GM18951 (cell line): ENCODE measurements at regions not wholly inside any gene's neighbourhood (a gene's known extent, or its start where the extent isn't known, plus 50 kb on each side); places are given as distances from the start of the nearest gene placed in this dataset.

ENCODE experiments used
- POLR2A ChIP-seq: IDR thresholded peaks from 4 replicates; pipeline ENCODE4 v1.6.1; 2011; ENCODE audit warnings: mild to moderate bottlenecking; ENCODE audit not compliant: insufficient read length, insufficient read depth; ENCODE audit errors: extremely low read depth
- in situ Hi-C: fragments of 300-500 bp; cut with MboI; formaldehyde crosslinking; loops from one replicate; pipeline ENCODE4 v1.12.0; 2022; ENCODE audit warnings: low sequenced_read_pairs, mixed read lengths, inconsistent platforms; ENCODE audit not compliant: unreplicated experiment

DNA sequence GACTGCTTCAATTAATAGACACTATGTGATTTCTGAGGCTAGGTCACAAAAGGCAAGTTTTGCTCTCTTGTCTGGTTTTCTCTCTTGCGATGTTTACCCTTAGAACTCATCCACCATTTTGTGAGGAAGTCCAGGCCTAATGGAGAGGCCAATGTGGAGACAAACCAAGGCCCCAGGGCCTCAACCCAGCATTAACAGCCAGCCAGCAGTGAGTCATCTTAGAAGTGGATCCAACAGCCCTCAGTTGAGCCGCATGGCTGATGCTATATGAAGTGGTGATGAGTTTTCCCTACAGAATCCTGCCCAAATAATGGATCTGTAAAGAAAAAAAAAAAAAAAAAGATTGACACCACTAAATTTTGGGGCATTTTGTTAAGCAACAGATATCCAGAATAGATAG lies 95.1 kb downstream of the DNTTIP2 start:
- TF ChIP-seq POLR2A: no peak
- in situ Hi-C loops: no loop called here

DNA sequence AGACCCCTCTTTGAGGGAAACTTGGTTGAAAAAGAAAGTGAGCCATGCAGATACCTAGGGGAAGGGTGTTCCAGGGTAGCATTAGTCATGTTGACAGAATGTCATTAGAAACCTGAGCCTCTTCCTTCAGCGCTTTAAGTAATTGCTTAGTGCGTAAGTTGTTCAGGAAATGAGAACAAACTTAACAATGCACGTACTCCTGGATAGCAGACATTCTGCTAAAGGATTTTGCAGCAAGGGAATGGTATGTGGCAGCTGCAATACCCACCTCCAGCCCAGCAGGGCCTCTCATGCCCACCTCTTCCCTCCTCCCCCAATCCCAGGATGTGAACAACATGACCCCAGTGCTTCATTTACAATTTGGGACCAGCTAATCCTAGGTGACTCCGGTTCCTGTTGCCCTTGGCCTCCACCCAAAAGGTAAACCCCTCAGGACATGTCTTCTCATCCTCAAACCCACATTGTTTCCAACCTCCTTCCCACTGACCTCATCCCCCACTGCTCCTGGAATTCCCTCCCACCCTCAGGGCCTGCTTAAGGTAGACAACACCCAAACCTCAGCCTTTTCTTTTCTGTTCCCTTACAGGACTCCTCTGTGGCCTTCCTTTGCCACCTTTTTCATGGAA lies 98.0 kb upstream of the BCAR3 start:
- TF ChIP-seq POLR2A: no peak
- in situ Hi-C loops: no loop called here

DNA sequence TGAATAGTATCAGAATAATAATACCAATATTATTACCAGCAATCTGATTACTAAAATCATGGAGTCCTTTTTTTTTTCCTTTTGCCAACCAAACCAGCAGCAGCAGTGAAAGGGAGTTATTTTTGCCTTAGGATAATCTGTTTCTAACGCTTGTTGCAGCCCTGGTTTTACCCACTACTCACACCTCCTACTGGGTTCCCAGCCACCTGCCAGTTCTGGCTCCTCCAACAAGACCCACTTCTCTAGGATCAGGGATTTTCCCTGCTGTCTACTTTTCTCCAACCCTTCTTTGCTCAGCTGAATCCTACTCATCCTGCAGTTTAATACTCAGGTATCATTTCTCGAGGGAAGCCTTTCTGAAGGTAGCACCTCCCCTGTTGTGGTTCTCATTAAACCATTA lies 96.8 kb upstream of the BCAR3 start:
- TF ChIP-seq POLR2A: no peak
- in situ Hi-C loops: no loop called here

DNA sequence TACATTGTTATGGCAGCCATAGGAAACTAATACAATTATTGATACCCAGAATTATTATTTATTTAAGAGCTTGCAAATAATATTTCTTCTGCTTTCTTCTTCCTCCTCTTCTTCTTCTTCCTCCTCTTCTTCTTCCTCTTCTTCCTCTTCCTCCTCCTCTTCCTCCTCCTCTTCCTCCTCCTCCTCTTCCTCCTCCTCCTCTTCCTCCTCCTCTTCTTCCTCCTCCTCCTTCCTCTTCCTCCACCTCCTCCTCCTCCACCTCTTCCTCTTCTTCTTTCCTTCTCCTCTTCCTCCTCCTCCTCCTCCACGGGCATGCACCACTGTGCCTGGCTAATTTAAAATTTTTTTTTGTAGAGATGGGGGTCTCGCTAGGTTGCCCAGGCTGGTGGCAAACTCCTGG lies 95.6 kb upstream of the BCAR3 start:
- in situ Hi-C loops: no loop called here
- TF ChIP-seq POLR2A: no peak

DNA sequence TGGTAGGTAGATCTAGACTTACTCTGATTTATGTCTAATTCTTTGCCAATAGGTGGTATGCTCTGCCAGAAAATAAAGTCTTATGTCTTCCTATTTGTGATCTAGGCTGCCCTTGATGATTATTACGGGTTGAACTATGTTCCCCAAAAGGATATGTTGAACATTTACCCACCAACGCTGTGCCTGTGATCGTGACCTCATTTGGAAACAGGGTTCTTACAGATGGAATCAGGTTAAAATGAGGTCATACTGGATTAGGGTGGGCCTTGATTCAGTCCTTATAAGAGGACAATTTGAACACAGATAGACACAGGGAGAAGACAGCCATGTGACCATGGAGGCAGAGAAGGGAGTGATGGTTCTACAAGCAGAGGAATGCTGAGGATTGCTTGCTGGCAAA lies 95.1 kb upstream of the BCAR3 start:
- in situ Hi-C loops: no loop called here
- no peak for TF ChIP-seq POLR2A

DNA sequence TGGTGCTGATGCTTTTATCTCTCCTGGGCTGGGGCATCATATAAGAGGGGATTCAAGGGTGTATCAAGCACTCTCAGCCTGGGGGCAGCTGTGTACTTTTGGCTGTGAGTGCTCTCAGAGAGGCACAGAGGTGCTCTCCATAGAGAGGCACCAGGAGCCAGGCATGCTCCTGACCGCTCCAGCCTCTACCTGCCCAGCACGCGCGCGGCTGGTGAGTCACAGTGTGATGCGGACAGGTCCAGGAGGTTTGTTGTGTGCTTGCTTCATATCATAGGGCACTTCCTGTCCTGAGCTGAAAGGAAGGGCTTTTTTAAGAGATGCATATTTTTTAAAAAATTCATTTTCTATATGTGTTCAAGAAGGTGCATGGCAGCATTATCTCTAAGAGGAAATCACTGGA lies 93.6 kb upstream of the BCAR3 start:
- in situ Hi-C loops: no loop called here
- no peak for TF ChIP-seq POLR2A

DNA sequence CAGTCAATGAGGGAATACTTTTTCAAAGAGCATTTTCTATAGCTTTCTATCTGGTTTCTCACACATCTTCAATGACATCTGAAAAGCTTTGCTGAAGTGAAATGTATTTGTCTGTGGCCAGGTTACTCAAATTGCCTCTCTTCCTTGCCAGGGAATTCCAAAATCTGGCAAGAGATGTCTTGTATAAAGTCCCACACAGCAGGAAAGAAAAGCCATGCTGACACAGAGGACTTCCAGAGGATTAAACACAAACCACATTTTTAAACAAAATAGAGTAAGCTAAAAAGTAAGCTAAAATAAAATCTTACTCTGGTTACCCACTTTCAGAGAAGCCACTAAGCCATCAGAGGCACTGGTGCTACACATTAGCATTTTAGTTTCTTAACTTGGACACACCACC lies 93.1 kb upstream of the BCAR3 start:
- no peak for TF ChIP-seq POLR2A
- in situ Hi-C loops: no loop called here

DNA sequence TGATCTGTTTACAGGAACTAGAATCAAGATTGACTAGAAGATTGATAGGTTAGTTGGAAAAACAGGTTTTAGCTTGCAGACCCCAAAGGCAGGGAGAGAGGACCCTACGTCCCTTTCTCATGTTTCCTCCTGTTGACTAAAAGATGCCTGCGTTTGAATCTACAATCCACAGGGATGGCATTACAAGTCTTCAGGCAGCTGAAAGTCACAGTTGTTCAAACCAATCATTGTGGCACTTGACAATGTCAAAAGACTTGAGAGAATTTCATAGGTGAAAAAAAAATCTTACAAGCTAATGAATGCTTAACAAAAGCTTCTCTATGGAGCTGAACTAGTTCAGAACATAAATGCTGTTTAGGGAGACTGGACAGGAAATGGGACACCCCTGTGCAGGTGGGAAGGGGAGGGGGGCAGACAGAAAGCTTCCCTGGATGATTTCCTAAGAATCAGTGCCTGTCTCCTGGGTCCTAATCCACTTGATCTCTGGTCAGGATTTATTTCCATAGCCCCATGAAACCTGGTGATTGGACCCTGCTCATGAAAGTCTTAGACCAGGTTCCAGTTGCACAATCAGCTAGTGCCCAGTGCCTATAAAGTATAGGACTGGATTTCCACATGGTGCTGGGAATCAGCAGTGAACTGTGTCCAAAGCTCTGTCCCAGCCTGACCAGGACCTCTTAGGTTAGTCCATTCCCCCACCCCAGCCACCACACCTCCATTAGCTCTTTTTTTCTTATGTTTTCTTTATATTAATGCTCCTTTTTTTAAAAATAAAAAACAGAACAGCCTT lies 91.6 kb upstream of the BCAR3 start:
- no peak for TF ChIP-seq POLR2A
- in situ Hi-C loops: no loop called here

DNA sequence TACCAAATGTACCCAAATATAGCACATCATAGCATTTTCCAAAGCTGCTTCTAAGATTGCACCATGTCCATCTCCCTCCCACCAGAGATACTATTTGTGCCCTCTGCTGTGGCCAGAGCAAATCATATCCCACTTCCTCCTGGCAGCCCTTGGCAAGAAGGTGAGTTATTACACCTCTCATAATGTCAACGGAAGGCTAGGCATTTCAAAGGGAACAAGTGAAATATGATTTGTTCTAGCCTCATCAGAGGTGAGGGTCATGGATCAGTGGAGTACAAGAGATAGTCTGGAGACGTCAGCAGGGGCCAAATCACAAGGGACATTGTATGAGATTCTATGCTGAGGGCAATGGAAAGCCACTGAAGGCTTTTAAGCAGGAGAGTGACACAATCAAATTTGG lies 90.2 kb upstream of the BCAR3 start:
- in situ Hi-C loops: no loop called here
- TF ChIP-seq POLR2A: no peak

DNA sequence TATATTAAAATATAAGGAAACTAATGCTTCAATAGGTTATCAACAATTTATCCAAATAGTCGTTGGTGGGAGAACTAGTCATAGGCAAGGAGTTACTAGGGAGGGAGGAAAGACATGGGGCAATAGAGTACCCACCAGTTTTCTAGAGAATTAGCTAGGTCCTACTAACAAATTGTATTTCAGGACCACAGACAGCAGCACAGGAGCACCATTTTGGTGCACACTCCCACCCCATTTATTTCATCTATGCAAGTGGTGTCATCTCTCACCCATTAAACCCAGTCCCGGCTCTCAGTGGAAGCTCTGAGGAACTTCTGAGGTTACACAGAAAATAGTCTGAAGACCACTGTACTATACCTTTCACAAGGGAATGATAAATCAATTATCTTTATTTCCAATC lies 89.0 kb upstream of the BCAR3 start:
- in situ Hi-C loops: no loop called here
- TF ChIP-seq POLR2A: no peak

DNA sequence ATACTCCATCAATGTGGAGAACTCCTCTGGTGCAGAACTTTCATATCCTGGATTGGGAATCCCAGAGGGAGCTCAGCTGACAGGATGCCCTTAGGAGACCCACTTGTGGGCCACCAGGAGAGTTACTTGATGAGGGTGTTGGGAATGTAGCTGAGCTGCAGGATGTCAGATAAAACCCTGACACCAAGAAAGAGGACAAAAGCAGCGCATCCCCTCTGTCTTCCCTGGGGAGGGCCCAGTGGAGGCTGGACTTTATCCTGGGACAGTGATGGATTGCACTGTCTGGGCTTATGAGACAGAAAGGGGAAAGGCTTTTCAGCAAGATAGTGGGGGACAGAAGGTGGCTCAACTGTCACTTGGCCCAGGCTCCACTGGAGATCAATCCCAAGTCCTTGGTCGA lies 88.1 kb upstream of the BCAR3 start:
- in situ Hi-C loops: no loop called here
- no peak for TF ChIP-seq POLR2A

DNA sequence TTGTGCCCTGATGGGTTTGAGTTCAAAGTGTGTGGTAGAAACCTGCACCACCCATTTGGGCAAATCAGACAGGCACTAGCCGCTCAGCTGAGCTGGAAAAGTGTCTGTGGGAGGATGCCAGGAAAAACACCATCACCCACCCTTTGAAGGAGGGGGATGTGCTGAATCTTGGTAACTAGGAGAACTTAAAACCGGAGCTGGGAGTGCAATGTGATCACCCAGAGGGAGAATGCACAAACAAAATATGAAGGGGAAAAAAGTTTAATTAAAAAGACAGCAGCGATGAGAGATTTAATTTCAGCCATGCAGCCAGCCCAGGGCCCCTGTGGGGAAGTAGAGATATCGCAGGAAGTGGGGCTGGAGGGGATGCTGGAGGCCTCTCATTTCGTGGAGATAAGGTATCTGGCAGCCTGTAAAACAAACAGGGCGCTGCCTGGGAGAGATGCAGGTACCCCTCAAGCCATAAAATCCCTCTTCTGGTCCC lies 86.8 kb upstream of the BCAR3 start:
- in situ Hi-C loops: no loop called here
- no peak for TF ChIP-seq POLR2A

DNA sequence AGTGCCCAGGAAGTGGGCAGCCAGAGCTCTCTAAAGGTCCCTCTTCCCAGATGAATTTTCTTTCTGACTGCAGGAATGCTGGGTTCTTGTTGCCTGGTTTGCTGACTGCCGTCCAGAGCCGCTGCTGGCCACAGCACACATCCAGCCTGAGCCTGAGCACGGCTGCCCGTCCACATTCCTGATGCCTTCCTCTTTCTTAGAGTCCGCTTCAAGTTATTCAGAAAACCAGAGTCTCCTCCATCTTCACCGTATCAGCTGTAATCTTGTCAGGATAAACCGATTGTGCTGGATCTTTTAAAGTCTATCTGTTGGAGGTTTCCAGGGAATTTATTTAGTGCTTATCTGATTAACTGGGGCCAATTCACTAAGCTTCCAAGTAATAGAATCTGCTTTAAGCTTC lies 84.8 kb upstream of the BCAR3 start:
- in situ Hi-C loops: no loop called here
- no peak for TF ChIP-seq POLR2A

DNA sequence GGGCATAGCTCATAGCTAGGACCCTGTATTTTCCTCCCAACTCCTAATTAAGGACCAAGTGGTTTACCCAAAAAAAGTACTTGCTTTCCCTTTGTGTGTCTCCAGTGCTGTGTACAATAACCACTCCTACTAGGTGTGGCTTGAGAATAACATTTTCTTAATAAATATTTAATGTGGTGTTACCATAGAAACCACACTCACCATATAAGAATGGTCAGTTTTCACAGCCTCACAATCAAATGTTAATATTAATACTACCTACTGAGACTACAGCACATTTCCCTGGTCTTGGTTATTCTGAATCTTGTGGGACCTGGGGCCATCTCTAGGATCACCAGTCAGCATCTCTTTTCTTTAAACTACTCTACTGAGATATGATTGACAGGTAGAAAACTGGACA lies 83.5 kb upstream of the BCAR3 start:
- no peak for TF ChIP-seq POLR2A
- in situ Hi-C loops: no loop called here
